ENCODE measurements at regions not wholly inside any gene's neighbourhood (a gene's known extent, or its start where the extent isn't known, plus 50 kb on each side); places are given as distances from the start of the nearest gene placed in this dataset.

DNA sequence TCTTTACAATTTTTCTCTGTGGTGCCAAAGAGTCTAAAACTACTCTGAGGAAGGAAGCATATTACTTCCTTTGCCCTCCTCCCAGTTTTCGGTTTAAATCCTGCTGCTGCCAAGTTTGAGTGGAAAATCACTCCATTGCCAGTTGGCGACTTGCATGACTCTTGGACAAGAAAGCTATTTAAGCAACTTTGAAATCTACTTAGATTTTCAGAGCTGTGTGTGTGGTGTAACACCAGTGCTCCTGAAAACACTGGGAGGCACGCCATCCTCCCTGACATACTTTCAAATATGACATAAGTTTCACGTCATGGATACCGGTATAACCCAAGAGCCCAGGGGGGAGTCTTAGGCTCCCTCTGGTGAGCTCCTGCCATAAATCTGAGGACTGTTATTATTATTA lies 83.5 kb upstream of the RIOK2 start:
- Mint-ChIP-seq H3K27me3 (ENCODE audit: unreplicated experiment) (peaks cover 1% of the 10 kb centered on the region), H3K36me3 (ENCODE audit: low read depth, unreplicated experiment) (no peaks in the 10 kb centered on the region), H3K9me3 (ENCODE audit: unreplicated experiment) (peaks cover 2% of the 10 kb centered on the region), H3K4me3 (ENCODE audit: unreplicated experiment) (no peak overlapping the region), H3K4me1 (ENCODE audit: unreplicated experiment) (no peaks in the 10 kb centered on the region), H3K27ac (ENCODE audit: unreplicated experiment) (no peak overlapping the region)
- no peak for TF ChIP-seq CTCF (IDR thresholded peaks at IDR 0.05; ENCODE audit: unreplicated experiment)
- DNase-seq (ENCODE audit: low spot score), result no peak

GRCh38 chr5:97267767-97268166 lies 84.7 kb upstream of the RIOK2 start:
- no peak for TF ChIP-seq CTCF (IDR thresholded peaks at IDR 0.05; ENCODE audit: unreplicated experiment)
- Mint-ChIP-seq H3K27ac (ENCODE audit: unreplicated experiment) (no peak overlapping the region), H3K9me3 (ENCODE audit: unreplicated experiment) (peaks cover 4% of the 10 kb centered on the region), H3K27me3 (ENCODE audit: unreplicated experiment) (peaks cover 1% of the 10 kb centered on the region), H3K4me1 (ENCODE audit: unreplicated experiment) (no peaks in the 10 kb centered on the region), H3K36me3 (ENCODE audit: low read depth, unreplicated experiment) (no peaks in the 10 kb centered on the region), H3K4me3 (ENCODE audit: unreplicated experiment) (no peak overlapping the region)
- no peak for DNase-seq (ENCODE audit: low spot score)

DNA sequence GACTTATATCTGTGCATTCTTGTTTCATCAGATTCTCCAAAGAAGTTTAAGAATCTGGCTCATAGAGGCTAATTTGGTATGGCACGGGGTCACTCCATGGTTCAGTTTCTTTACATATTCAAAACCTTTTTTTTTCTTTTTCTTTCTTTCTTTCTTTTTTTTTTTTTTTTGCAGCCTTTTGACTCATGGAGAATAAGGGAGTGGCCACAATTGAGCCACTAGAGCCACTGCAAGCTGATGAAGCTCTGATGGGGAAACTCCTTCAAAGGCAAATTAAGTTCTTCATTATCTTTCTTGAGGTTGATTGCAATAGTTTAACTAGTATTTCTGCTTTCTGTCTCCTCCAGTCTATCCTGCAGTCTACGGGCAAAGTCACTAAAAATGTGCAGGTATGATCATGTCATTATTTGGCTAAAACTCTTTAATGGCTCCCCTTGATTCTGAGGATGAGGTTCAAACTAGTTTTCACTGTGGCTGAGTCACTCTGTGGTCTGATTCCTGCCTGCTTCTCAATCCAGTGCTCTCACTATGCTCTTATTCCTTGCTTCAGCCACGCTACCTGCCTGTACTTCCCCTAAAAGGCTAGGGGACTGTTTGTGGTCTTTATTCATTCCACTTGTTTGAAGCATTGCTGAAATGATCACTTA lies 93.5 kb upstream of the RIOK2 start:
- Mint-ChIP-seq H3K4me3 (ENCODE audit: unreplicated experiment) (no peak overlapping the region), H3K27ac (ENCODE audit: unreplicated experiment) (no peak overlapping the region)

GRCh38 chr5:97281257-97281656 lies 98.2 kb upstream of the RIOK2 start:
- no peak for DNase-seq (ENCODE audit: low spot score)
- no peaks in the 10 kb centered on the region for H3K27me3 Mint-ChIP-seq (ENCODE audit: unreplicated experiment)
- H3K4me3 Mint-ChIP-seq (ENCODE audit: unreplicated experiment), result no peak overlapping the region
- no peaks in the 10 kb centered on the region for H3K9me3 Mint-ChIP-seq (ENCODE audit: unreplicated experiment)
- no peak for TF ChIP-seq CTCF (IDR thresholded peaks at IDR 0.05; ENCODE audit: unreplicated experiment)
- no peaks in the 10 kb centered on the region for H3K4me1 Mint-ChIP-seq (ENCODE audit: unreplicated experiment)
- no peak overlapping the region for H3K27ac Mint-ChIP-seq (ENCODE audit: unreplicated experiment)
- H3K36me3 Mint-ChIP-seq (ENCODE audit: low read depth, unreplicated experiment), result no peaks in the 10 kb centered on the region

More for the DNA sequence above, 93.5 kb upstream of the RIOK2 start:
- TF ChIP-seq CTCF (IDR thresholded peaks at IDR 0.05; ENCODE audit: unreplicated experiment), result no peak
- H3K27me3 Mint-ChIP-seq (ENCODE audit: unreplicated experiment), result no peaks in the 10 kb centered on the region
- no peaks in the 10 kb centered on the region for H3K4me1 Mint-ChIP-seq (ENCODE audit: unreplicated experiment)
- no peaks in the 10 kb centered on the region for H3K36me3 Mint-ChIP-seq (ENCODE audit: low read depth, unreplicated experiment)
- H3K9me3 Mint-ChIP-seq (ENCODE audit: unreplicated experiment), result peaks cover 2% of the 10 kb centered on the region
- DNase-seq (ENCODE audit: low spot score), result no peak

DNA sequence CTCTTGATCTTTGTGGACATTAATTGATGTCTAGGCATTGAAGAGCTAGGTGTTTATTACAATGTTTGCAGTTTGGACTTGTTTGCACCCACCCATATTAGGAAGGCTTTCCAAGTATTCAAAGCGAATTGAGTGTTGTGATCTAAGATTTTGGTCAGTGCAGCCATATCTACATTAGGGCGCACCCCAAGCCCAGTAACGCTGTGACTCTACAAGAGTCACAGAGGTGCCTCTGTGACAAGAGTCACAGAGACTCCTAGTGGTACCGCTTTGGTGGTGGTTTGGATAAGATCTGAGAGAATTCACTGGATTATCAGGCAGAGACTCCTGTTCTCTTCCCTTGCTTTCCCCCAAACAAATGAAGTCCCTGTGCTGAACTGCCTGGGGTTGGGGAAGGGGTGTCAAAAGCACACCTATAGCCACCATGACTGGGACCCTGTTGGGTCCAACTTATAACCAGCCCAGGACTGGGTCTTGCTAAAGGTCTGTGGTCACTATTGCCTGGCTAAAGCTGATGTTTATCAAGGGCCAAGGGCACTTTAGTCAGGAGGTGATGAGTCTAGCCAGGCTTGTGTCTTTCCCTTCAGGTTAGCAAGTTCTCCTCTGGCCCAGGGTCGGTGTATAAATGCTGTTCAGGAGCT lies 114.1 kb upstream of the RIOK2 start:
- peak; percentile 32 for TF ChIP-seq CTCF (IDR thresholded peaks at IDR 0.05; ENCODE audit: unreplicated experiment)
- Mint-ChIP-seq H3K27ac (ENCODE audit: unreplicated experiment) (no peak overlapping the region), H3K27me3 (ENCODE audit: unreplicated experiment) (no peaks in the 10 kb centered on the region), H3K36me3 (ENCODE audit: low read depth, unreplicated experiment) (no peaks in the 10 kb centered on the region), H3K4me1 (ENCODE audit: unreplicated experiment) (no peaks in the 10 kb centered on the region), H3K4me3 (ENCODE audit: unreplicated experiment) (no peak overlapping the region), H3K9me3 (ENCODE audit: unreplicated experiment) (no peaks in the 10 kb centered on the region)
- DNase-seq (ENCODE audit: low spot score), result peak; percentile 39

All from endothelial cell (in vitro differentiated cells).